Type B pancreatic cell (in vitro differentiated cells): ENCODE measurements at regions not wholly inside any gene's neighbourhood (a gene's known extent, or its start where the extent isn't known, plus 50 kb on each side); places are given as distances from the start of the nearest gene placed in this dataset.

ENCODE experiments used
- DNase-seq: peaks from one replicate; pipeline ENCODE4 v3.0.0; 2021; ENCODE audit warnings: mixed read lengths; ENCODE audit not compliant: unreplicated experiment; ENCODE audit errors: extremely low spot score
- H3K27ac Mint-ChIP-seq: 2 replicates; pipeline ENCODE4 v1.8.0; 2021; ENCODE audit warnings: mild to moderate bottlenecking, mixed read lengths
- H3K27me3 Mint-ChIP-seq: 2 replicates; pipeline ENCODE4 v1.8.0; 2021; ENCODE audit warnings: mixed read lengths
- H3K36me3 Mint-ChIP-seq: 2 replicates; pipeline ENCODE4 v1.8.0; 2021; ENCODE audit warnings: mixed read lengths
- H3K4me1 Mint-ChIP-seq: one replicate; pipeline ENCODE4 v1.8.0; 2021; ENCODE audit warnings: mixed read lengths; ENCODE audit not compliant: unreplicated experiment
- H3K4me3 Mint-ChIP-seq: 2 replicates; pipeline ENCODE4 v1.8.0; 2021; ENCODE audit warnings: mild to moderate bottlenecking, mixed read lengths
- H3K9me3 Mint-ChIP-seq: 2 replicates; pipeline ENCODE4 v1.8.0; 2021; ENCODE audit warnings: mixed read lengths
- TF ChIP-seq, protein P1 (sequence below): fragments of 200-600 bp; sonication (generic); conservative IDR thresholded peaks from 2 replicates; pipeline ENCODE4 v1.5.0; 2021; ENCODE audit warnings: antibody characterized with exemption, mild to moderate bottlenecking

DNA sequence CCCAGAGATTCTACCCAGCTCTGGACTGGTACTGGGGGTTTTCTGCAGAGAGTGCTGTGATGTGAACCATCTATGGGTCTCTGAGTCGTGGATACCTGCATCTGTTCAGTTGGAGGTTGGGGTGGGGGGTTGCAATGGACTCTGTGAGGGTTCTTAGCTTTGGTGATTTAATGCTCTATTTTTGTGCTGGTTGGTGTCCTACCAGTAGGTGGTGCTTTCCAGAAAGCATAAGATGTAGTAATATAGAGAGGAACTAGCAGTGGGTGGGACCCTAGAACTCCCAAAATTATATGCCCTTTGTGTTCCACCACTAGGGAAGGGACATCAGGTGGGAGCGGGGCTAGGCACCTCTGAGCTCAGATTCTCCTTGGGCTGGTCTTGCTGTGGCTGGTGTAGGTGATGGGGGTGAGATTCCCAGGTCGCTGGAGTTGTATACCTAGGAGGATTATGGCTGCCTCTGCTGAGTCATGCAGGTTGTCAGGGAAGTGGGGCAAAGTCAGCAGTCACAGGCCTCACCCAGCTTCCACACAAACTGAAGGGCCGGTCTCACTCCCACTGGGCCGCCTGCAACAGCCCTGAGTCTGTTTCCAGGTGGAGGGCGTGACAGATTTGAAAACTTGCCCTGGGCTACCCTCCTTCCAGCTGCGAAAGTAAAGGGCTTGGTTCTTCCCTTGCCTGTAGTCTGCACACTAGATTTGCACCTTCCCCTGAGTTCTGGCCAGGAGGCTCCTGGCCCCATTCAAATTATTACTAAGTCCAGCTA lies 573.0 kb upstream of the SLITRK1 start:
- no peak overlapping the region for H3K27ac Mint-ChIP-seq
- H3K36me3 Mint-ChIP-seq: no peaks in the 10 kb centered on the region

DNA sequence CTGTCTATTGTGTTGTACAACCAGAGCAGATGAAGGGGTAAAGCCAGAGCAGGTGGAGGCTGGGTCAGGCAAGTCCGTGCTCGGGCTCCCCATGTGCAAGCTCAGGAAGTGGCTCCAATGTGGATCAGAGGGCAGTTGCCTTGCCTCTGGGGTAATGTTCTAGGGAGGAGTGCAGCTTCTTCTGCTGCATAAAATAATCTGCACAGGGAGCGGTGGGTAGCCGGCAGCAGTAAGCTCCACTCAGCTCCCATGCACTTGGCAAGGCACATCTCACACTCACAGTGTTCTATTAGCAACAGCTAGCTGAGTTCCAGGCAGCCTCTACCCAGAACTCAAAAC lies 565.3 kb upstream of the SLITRK1 start:
- Mint-ChIP-seq H3K4me1 (peaks cover 13% of the 10 kb centered on the region), H3K4me3 (no peak overlapping the region), H3K9me3 (peaks cover 6% of the 10 kb centered on the region), H3K27ac (no peak overlapping the region), H3K36me3 (no peaks in the 10 kb centered on the region), H3K27me3 (no peaks in the 10 kb centered on the region)
- DNase-seq: no peak
- TF ChIP-seq, protein P1, sequence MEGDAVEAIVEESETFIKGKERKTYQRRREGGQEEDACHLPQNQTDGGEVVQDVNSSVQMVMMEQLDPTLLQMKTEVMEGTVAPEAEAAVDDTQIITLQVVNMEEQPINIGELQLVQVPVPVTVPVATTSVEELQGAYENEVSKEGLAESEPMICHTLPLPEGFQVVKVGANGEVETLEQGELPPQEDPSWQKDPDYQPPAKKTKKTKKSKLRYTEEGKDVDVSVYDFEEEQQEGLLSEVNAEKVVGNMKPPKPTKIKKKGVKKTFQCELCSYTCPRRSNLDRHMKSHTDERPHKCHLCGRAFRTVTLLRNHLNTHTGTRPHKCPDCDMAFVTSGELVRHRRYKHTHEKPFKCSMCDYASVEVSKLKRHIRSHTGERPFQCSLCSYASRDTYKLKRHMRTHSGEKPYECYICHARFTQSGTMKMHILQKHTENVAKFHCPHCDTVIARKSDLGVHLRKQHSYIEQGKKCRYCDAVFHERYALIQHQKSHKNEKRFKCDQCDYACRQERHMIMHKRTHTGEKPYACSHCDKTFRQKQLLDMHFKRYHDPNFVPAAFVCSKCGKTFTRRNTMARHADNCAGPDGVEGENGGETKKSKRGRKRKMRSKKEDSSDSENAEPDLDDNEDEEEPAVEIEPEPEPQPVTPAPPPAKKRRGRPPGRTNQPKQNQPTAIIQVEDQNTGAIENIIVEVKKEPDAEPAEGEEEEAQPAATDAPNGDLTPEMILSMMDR: no peak

More for the DNA sequence above, 573.0 kb upstream of the SLITRK1 start:
- H3K4me1 Mint-ChIP-seq: no peaks in the 10 kb centered on the region
- H3K9me3 Mint-ChIP-seq: no peaks in the 10 kb centered on the region
- no peak for DNase-seq
- H3K27me3 Mint-ChIP-seq: no peaks in the 10 kb centered on the region
- TF ChIP-seq, protein P1: no peak
- no peak overlapping the region for H3K4me3 Mint-ChIP-seq

DNA sequence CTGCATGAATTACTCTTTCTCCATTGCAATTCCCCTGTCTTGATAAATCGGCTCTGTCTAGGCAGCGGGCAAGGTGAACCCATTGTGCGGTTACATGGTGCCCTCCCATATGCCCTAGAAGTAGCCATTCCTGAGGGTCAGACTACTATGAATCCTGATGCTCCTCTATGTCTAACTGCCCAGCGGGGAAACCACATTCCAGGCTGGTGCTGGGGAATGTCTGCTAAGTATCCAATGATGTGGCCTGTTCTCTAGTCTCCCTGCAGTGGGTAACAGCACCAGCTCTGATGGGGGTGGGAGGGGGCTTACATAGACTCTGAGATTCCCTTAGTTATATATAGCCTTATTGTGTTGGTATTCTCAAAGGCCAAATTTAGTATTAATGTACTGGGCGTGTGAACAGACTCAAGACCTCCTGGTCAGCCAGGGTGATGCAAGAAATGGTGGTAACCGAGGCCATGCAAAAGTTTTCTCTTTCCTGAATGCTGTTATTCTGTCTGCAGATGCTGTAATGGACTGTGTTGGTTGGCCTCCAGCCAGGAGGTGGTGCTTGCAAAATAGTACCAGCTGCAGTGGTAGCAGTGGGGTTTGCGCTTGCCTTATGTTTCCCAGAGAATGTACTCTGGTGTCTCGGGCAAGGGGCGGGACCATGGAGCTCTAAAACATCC lies 564.8 kb upstream of the SLITRK1 start:
- Mint-ChIP-seq H3K36me3 (no peaks in the 10 kb centered on the region), H3K4me1 (peaks cover 13% of the 10 kb centered on the region), H3K9me3 (peaks cover 6% of the 10 kb centered on the region), H3K27ac (no peak overlapping the region), H3K4me3 (no peak overlapping the region), H3K27me3 (no peaks in the 10 kb centered on the region)
- TF ChIP-seq, protein P1: no peak
- no peak for DNase-seq

DNA sequence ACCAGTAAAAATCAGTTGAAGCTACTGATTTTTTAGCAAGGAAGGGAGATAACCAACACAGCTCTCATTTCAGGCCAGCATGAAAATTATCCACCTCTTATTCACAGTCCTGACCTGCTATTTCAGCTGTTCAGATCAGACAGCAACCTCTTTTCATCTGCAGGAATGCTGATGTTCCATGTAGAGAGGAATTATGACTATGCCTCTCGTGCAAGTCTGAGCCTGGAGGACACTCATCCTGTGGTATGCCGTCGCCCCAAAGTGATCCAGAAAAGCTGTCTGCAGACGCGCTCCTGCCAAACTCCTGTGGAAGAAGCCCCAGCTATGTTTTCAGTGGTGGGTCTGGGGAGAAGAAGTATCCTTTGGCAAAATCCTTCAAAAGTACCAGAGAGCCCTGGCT lies 563.5 kb upstream of the SLITRK1 start:
- H3K9me3 Mint-ChIP-seq: peaks cover 6% of the 10 kb centered on the region
- H3K4me3 Mint-ChIP-seq: no peak overlapping the region
- H3K4me1 Mint-ChIP-seq: peaks cover 13% of the 10 kb centered on the region
- H3K27ac Mint-ChIP-seq: no peak overlapping the region
- no peaks in the 10 kb centered on the region for H3K36me3 Mint-ChIP-seq
- TF ChIP-seq, protein P1: no peak
- no peaks in the 10 kb centered on the region for H3K27me3 Mint-ChIP-seq
- DNase-seq: no peak

DNA sequence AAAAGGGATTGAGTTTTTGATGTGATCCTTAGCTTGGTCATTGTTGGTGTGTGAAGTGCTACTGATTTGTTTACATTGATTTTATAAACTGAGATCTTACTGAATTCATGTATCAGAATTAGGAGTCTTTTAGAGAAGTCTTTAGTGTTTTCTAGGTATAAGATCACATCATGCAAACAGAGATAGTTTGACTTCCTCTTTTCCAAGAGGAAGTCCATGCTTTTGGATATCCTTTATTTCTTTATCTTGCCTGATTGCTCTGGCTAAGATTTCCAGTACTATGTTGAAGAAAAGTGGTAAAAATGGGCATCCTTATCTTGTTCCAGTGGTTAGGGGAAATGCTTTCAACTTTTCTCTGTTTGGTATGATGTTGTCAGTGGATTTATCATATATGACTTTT lies 561.2 kb upstream of the SLITRK1 start:
- no peaks in the 10 kb centered on the region for H3K27me3 Mint-ChIP-seq
- TF ChIP-seq, protein P1: no peak

More for the DNA sequence above, 561.2 kb upstream of the SLITRK1 start:
- Mint-ChIP-seq H3K9me3 (peaks cover 6% of the 10 kb centered on the region), H3K4me1 (peaks cover 13% of the 10 kb centered on the region), H3K4me3 (no peak overlapping the region), H3K36me3 (no peaks in the 10 kb centered on the region), H3K27ac (no peak overlapping the region)
- no peak for DNase-seq
